ENCODE measurements at regions not wholly inside any gene's neighbourhood (a gene's known extent, or its start where the extent isn't known, plus 50 kb on each side); places are given as distances from the start of the nearest gene placed in this dataset.

GRCh38 chr19:27884376-27884775 lies 1328.6 kb downstream of the UQCRFS1 start:
- no peaks in the 10 kb centered on the region for H3K27me3 Mint-ChIP-seq
- no peak for DNase-seq
- peaks cover 3 to 29% (median 8%) of the 10 kb centered on the region in 7 donors for H3K9me3 Mint-ChIP-seq
- no peaks in the 10 kb centered on the region for H3K36me3 ChIP-seq (ENCODE audit: control insufficient read depth, insufficient read depth, low read length)
- H3K27me3 ChIP-seq (ENCODE audit: control insufficient read depth, insufficient read depth, low read length): no peaks in the 10 kb centered on the region
- H3K36me3 Mint-ChIP-seq: no peaks in the 10 kb centered on the region
- H3K27ac ChIP-seq (ENCODE audit: insufficient read depth, low read length, poor library complexity, severe bottlenecking): no peak overlapping the region
- H3K9me3 ChIP-seq (ENCODE audit: control insufficient read depth in 2 of 2, low read length in 2 of 2): peaks cover 0 to 10% of the 10 kb centered on the region in 2 experiments
- H3K4me1 Mint-ChIP-seq: no peaks in the 10 kb centered on the region
- no peak overlapping the region for H3K27ac Mint-ChIP-seq
- H3K4me3 Mint-ChIP-seq: no peak overlapping the region
- ATAC-seq (ENCODE audit: low read depth in 2 of 2): no peak
- no peak overlapping the region for H3K4me3 ChIP-seq (ENCODE audit: low read depth, low read length)
- H3K4me1 ChIP-seq (ENCODE audit: control insufficient read depth, insufficient read depth, low read length, poor library complexity, severe bottlenecking): no peaks in the 10 kb centered on the region

- peaks cover 0 to 31% (median 6%) of the 10 kb centered on the region in 7 donors for H3K9me3 Mint-ChIP-seq
Measured at GRCh38 chr19:27881213-27881612, 1331.7 kb downstream of the UQCRFS1 start.

GRCh38 chr19:27876976-27877512 lies 1335.9 kb downstream of the UQCRFS1 start:
- no peaks in the 10 kb centered on the region for H3K36me3 Mint-ChIP-seq
- no peaks in the 10 kb centered on the region for H3K36me3 ChIP-seq (ENCODE audit: control insufficient read depth, insufficient read depth, low read length)
- H3K9me3 ChIP-seq (ENCODE audit: control insufficient read depth in 2 of 2, low read length in 2 of 2): peaks cover 3 to 10% of the 10 kb centered on the region in 2 experiments
- ATAC-seq (ENCODE audit: low read depth in 2 of 2): no peak
- H3K27ac ChIP-seq (ENCODE audit: insufficient read depth, low read length, poor library complexity, severe bottlenecking): no peak overlapping the region
- DNase-seq: no peak
- no peaks in the 10 kb centered on the region for H3K27me3 ChIP-seq (ENCODE audit: control insufficient read depth, insufficient read depth, low read length)
- H3K4me1 ChIP-seq (ENCODE audit: control insufficient read depth, insufficient read depth, low read length, poor library complexity, severe bottlenecking): no peaks in the 10 kb centered on the region
- no peaks in the 10 kb centered on the region for H3K27me3 Mint-ChIP-seq
- peaks cover 0 to 36% (median 10%) of the 10 kb centered on the region in 7 donors for H3K9me3 Mint-ChIP-seq
- H3K4me1 Mint-ChIP-seq: no peaks in the 10 kb centered on the region
- H3K4me3 ChIP-seq (ENCODE audit: low read depth, low read length): no peak overlapping the region
- H3K27ac Mint-ChIP-seq: no peak overlapping the region
- H3K4me3 Mint-ChIP-seq: no peak overlapping the region

More at GRCh38 chr19:27881213-27881612, 1331.7 kb downstream of the UQCRFS1 start:
- Histone ChIP-seq H3K9me3 (ENCODE audit: control insufficient read depth in 2 of 2, low read length in 2 of 2) (peaks cover 0 to 10% of the 10 kb centered on the region in 2 experiments), H3K27ac (ENCODE audit: insufficient read depth, low read length, poor library complexity, severe bottlenecking) (no peak overlapping the region), H3K4me3 (ENCODE audit: low read depth, low read length) (no peak overlapping the region), H3K27me3 (ENCODE audit: control insufficient read depth, insufficient read depth, low read length) (no peaks in the 10 kb centered on the region), H3K36me3 (ENCODE audit: control insufficient read depth, insufficient read depth, low read length) (no peaks in the 10 kb centered on the region), H3K4me1 (ENCODE audit: control insufficient read depth, insufficient read depth, low read length, poor library complexity, severe bottlenecking) (no peaks in the 10 kb centered on the region)
- Mint-ChIP-seq H3K27ac (no peak overlapping the region), H3K36me3 (no peaks in the 10 kb centered on the region), H3K4me3 (no peak overlapping the region), H3K27me3 (no peaks in the 10 kb centered on the region), H3K4me1 (no peaks in the 10 kb centered on the region)
- ATAC-seq (ENCODE audit: low read depth in 2 of 2) (no peak), DNase-seq (no peak)

- Mint-ChIP-seq H3K4me1 (no peaks in the 10 kb centered on the region), H3K27me3 (no peaks in the 10 kb centered on the region), H3K27ac (peak overlapping the region in 1 of 3 donors; percentile 63), H3K4me3 (no peak overlapping the region), H3K36me3 (no peaks in the 10 kb centered on the region), H3K9me3 (peaks cover 0 to 37% (median 10%) of the 10 kb centered on the region in 7 donors)
- Histone ChIP-seq H3K4me3 (ENCODE audit: low read depth, low read length) (no peak overlapping the region), H3K36me3 (ENCODE audit: control insufficient read depth, insufficient read depth, low read length) (no peaks in the 10 kb centered on the region), H3K27ac (ENCODE audit: insufficient read depth, low read length, poor library complexity, severe bottlenecking) (no peak overlapping the region), H3K27me3 (ENCODE audit: control insufficient read depth, insufficient read depth, low read length) (no peaks in the 10 kb centered on the region), H3K9me3 (ENCODE audit: control insufficient read depth in 2 of 2, low read length in 2 of 2) (peaks cover 3 to 10% of the 10 kb centered on the region in 2 experiments), H3K4me1 (ENCODE audit: control insufficient read depth, insufficient read depth, low read length, poor library complexity, severe bottlenecking) (no peaks in the 10 kb centered on the region)
- no peak for DNase-seq
- ATAC-seq (ENCODE audit: low read depth in 2 of 2): no peak
Measured at GRCh38 chr19:27876489-27876888, 1336.5 kb downstream of the UQCRFS1 start.

- no peak for DNase-seq
- no peak for ATAC-seq (ENCODE audit: low read depth in 2 of 2)
- no peak overlapping the region for H3K27ac ChIP-seq (ENCODE audit: insufficient read depth, low read length, poor library complexity, severe bottlenecking)
- H3K36me3 Mint-ChIP-seq: no peaks in the 10 kb centered on the region
- no peaks in the 10 kb centered on the region for H3K4me1 ChIP-seq (ENCODE audit: control insufficient read depth, insufficient read depth, low read length, poor library complexity, severe bottlenecking)
- no peaks in the 10 kb centered on the region for H3K36me3 ChIP-seq (ENCODE audit: control insufficient read depth, insufficient read depth, low read length)
- no peak overlapping the region for H3K4me3 ChIP-seq (ENCODE audit: low read depth, low read length)
- no peaks in the 10 kb centered on the region for H3K27me3 Mint-ChIP-seq
- H3K27me3 ChIP-seq (ENCODE audit: control insufficient read depth, insufficient read depth, low read length): no peaks in the 10 kb centered on the region
- no peak overlapping the region for H3K4me3 Mint-ChIP-seq
- H3K9me3 ChIP-seq (ENCODE audit: control insufficient read depth in 2 of 2, low read length in 2 of 2): peaks cover 0 to 3% of the 10 kb centered on the region in 2 experiments
- H3K9me3 Mint-ChIP-seq: peaks cover 0 to 35% (median 10%) of the 10 kb centered on the region in 7 donors
- H3K4me1 Mint-ChIP-seq: peaks cover 0 to 2% (median 0%) of the 10 kb centered on the region in 4 donors
- H3K27ac Mint-ChIP-seq: no peak overlapping the region
Measured at GRCh38 chr19:27872370-27872769, 1340.6 kb downstream of the UQCRFS1 start.

- Histone ChIP-seq H3K27me3 (ENCODE audit: control insufficient read depth, insufficient read depth, low read length) (no peaks in the 10 kb centered on the region), H3K9me3 (ENCODE audit: control insufficient read depth in 2 of 2, low read length in 2 of 2) (peaks cover 6% of the 10 kb centered on the region in 2 experiments), H3K27ac (ENCODE audit: insufficient read depth, low read length, poor library complexity, severe bottlenecking) (no peak overlapping the region), H3K36me3 (ENCODE audit: control insufficient read depth, insufficient read depth, low read length) (no peaks in the 10 kb centered on the region), H3K4me3 (ENCODE audit: low read depth, low read length) (no peak overlapping the region), H3K4me1 (ENCODE audit: control insufficient read depth, insufficient read depth, low read length, poor library complexity, severe bottlenecking) (no peaks in the 10 kb centered on the region)
- no peak overlapping the region for H3K27ac Mint-ChIP-seq
- no peak for DNase-seq
- peaks cover 0 to 39% (median 10%) of the 10 kb centered on the region in 7 donors for H3K9me3 Mint-ChIP-seq
- H3K4me3 Mint-ChIP-seq: no peak overlapping the region
- H3K4me1 Mint-ChIP-seq: peaks cover 0 to 2% (median 0%) of the 10 kb centered on the region in 4 donors
- H3K36me3 Mint-ChIP-seq: no peaks in the 10 kb centered on the region
- H3K27me3 Mint-ChIP-seq: no peaks in the 10 kb centered on the region
- ATAC-seq (ENCODE audit: low read depth in 2 of 2): no peak
Measured at GRCh38 chr19:27870293-27870692, 1342.7 kb downstream of the UQCRFS1 start.

- H3K27me3 ChIP-seq (ENCODE audit: control insufficient read depth, insufficient read depth, low read length): no peaks in the 10 kb centered on the region
- Mint-ChIP-seq H3K4me1 (peaks cover 0 to 2% (median 0%) of the 10 kb centered on the region in 4 donors), H3K4me3 (no peak overlapping the region), H3K27ac (no peak overlapping the region), H3K9me3 (peaks cover 0 to 47% (median 9%) of the 10 kb centered on the region in 7 donors), H3K36me3 (no peaks in the 10 kb centered on the region), H3K27me3 (no peaks in the 10 kb centered on the region)
- DNase-seq: no peak
- H3K4me3 ChIP-seq (ENCODE audit: low read depth, low read length): no peak overlapping the region
- no peaks in the 10 kb centered on the region for H3K4me1 ChIP-seq (ENCODE audit: control insufficient read depth, insufficient read depth, low read length, poor library complexity, severe bottlenecking)
- no peak for ATAC-seq (ENCODE audit: low read depth in 2 of 2)
- H3K27ac ChIP-seq (ENCODE audit: insufficient read depth, low read length, poor library complexity, severe bottlenecking): no peak overlapping the region
- peaks cover 6% of the 10 kb centered on the region in 2 experiments for H3K9me3 ChIP-seq (ENCODE audit: control insufficient read depth in 2 of 2, low read length in 2 of 2)
- H3K36me3 ChIP-seq (ENCODE audit: control insufficient read depth, insufficient read depth, low read length): no peaks in the 10 kb centered on the region
Measured at GRCh38 chr19:27868007-27868406, 1344.9 kb downstream of the UQCRFS1 start.

Measured in CD4-positive, CD25-positive, alpha-beta regulatory T cell (primary cell).